WTC11 (cell line): ENCODE measurements at regions not wholly inside any gene's neighbourhood (a gene's known extent, or its start where the extent isn't known, plus 50 kb on each side); places are given as distances from the start of the nearest gene placed in this dataset.

ENCODE experiments used
- ATF3 ChIP-seq: sonication (generic); formaldehyde crosslinking; conservative IDR thresholded peaks from 2 replicates; pipeline ENCODE4 v1.8.1; 2022; ENCODE audit warnings: mild to moderate bottlenecking, missing genetic modification reagents
- CTCF ChIP-seq: fragments of 200-600 bp; IDR thresholded peaks from 2 replicates; pipeline ENCODE4 v1.8.0; 2022; ENCODE audit warnings: antibody characterized with exemption
- HMGXB4 ChIP-seq: sonication (generic); formaldehyde crosslinking; IDR thresholded peaks from 2 replicates; pipeline ENCODE4 v1.8.1; 2023; ENCODE audit warnings: mild to moderate bottlenecking, moderate library complexity, missing genetic modification reagents
- MAX ChIP-seq: sonication (generic); formaldehyde crosslinking; IDR thresholded peaks from 2 replicates; pipeline ENCODE4 v1.8.0; 2022; ENCODE audit warnings: mild to moderate bottlenecking, missing genetic modification reagents
- NR3C1 ChIP-seq: sonication (generic); formaldehyde crosslinking; conservative IDR thresholded peaks from 2 replicates; pipeline ENCODE4 v1.8.1; 2023; ENCODE audit warnings: low read depth, mild to moderate bottlenecking, missing genetic modification reagents
- ZNF121 ChIP-seq: sonication (generic); formaldehyde crosslinking; IDR thresholded peaks from 2 replicates; pipeline ENCODE4 v1.8.0; 2023; ENCODE audit warnings: missing genetic modification reagents
- ZNF138 ChIP-seq: sonication (generic); formaldehyde crosslinking; conservative IDR thresholded peaks from 2 replicates; pipeline ENCODE4 v1.8.1; 2022; ENCODE audit warnings: mild to moderate bottlenecking, moderate library complexity, missing genetic modification reagents

GRCh38 chr2:48854681-48855080 lies 99.2 kb upstream of the LHCGR start:
- TF ChIP-seq ZNF121 (no peak), ATF3 (no peak), NR3C1 (CRISPR knock-in tag) (no peak), MAX (CRISPR knock-in tag) (no peak), CTCF (no peak), ZNF138 (CRISPR knock-in tag) (no peak), HMGXB4 (CRISPR knock-in tag) (no peak)
